Astrocyte of the hippocampus (primary cell): ENCODE measurements at regions not wholly inside any gene's neighbourhood (a gene's known extent, or its start where the extent isn't known, plus 50 kb on each side); places are given as distances from the start of the nearest gene placed in this dataset.
A peak's percentile ranks its signal among the peaks of the same experiment; 100 is the strongest.

ENCODE experiments used
- DNase-seq: peaks from one replicate; pipeline ENCODE4 v3.0.0; 2011; ENCODE audit warnings: low read depth, low spot score

DNA sequence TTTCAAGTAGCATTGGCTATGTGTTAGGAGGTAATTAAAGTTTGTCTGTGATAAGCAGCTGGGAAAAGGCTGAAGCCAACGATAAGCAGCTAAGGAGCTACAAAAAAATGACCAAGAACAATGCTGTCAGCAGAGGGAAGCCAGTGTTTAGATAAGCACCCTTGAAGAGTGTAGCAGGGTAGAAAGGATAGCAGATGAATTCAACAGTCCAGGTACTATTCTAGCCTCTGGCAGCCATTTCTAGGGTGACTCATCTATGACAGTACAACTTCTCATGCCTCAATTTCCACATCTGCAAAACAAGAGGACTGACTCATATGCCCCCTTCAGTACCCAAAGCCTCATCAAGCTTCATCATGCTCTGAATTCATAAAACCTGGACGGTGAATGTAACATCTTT, 617.6 kb upstream of the UBE2E2 start:
- DNase-seq: peak; percentile 71

DNA sequence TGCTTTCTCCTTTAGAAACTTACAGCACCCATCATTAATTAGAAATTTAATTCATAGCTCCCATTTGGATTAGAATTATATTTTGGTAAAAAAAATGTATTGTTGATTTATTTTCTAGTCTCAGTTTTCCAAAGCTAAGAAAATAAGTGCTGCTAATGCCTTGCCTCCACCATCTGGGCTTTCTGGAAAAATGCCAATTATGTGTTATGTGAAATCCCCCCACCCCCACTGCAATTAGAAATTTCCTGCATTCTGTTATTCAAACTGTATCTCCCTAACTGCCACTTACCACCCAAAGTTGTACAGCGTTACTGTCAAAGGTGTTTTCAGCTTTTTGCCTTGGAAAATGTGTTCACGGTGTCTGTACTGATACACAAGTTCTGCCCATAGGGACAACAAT, 617.2 kb upstream of the UBE2E2 start:
- peak; percentile 2 for DNase-seq

DNA sequence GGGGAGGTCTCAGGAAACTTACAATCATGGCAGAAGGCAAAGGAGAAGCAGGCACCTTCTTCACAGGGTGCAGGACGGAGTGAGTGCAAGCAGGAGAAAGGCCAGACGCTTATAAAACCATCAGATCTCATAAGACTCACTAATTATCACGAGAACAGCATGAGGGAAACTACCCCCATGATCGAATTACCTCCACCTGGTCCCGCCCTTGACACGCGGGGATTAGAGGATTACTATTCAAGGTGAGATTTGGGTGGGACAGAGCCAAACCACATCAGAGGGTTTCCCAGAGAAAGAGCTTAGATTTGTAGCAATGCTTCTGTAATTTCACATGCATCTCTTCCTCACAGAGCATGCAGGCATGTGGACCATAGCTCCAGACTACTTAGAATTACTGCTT, 615.7 kb upstream of the UBE2E2 start:
- DNase-seq: no peak

DNA sequence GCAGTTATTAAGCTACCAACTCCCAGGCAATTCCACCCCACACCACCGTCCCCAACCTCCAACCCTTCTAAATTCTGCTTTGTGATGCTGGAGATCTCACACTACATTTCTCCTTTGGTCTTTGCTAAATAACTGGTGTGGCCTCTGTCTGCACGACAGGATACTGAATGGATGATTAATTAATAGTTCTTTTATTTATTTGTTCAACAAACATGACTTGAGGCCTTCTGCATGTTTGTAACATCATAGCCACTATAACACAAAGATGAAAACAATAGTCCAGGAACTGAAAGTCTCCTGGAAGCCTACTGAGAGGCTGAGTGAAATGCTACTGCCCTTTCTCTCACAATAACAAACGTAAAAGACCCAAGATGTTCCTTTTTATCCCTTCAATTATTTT, 609.5 kb upstream of the UBE2E2 start:
- no peak for DNase-seq

DNA sequence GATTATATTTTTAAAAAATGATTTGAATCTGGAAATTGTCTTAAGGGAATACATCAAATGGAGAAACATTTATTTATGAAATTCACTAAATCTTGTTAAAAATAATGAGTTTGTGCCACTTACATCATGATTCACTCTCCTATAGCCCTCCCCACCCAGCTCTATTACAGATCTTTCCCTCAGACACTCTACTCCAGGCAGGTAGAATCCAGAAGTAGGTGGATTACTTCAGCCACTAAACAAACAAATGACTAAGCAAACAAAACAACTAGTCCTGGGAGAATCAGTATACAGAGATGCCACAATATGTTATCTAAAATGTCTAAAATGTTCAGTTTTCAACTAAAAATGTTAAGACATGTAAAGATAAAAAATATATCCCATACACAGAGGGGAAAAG, 608.1 kb upstream of the UBE2E2 start:
- no peak for DNase-seq

DNA sequence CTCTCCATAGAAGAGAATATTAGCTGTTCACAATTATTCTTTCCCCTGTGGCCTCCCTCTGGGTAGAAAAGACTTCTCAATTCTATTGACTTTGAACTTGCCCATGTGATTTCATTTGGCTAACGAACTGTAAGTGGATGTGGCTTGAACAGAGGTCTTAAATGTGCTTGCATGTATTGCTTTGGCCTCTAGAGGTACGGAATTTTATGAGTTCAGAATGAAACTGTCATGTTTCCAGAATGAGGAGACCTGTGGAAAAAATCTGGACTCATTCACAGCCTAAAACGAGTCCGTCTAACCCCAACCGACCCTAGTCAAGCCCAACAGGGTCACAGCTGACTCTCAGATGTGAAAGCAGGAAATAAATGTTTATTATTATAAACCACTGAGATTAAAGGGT, 596.7 kb upstream of the UBE2E2 start:
- no peak for DNase-seq

DNA sequence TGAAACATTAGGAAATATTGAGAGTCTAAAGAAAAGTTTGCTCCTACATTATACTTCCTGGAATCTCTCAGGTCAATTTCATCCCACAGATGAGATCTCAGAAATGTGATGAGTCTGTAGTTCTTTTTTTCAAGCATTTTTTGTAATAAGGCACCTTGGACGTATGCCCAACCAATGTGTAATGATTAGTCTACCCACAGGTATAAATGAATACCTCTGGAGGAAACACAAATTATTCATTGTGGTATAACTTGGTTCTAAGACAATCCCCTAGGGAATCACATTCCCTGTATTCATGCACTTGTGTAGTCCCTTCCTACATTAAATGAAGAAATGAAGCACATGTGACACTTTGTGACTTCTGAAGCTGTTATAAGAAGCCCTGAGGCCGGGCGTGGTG, 596.2 kb upstream of the UBE2E2 start:
- no peak for DNase-seq

DNA sequence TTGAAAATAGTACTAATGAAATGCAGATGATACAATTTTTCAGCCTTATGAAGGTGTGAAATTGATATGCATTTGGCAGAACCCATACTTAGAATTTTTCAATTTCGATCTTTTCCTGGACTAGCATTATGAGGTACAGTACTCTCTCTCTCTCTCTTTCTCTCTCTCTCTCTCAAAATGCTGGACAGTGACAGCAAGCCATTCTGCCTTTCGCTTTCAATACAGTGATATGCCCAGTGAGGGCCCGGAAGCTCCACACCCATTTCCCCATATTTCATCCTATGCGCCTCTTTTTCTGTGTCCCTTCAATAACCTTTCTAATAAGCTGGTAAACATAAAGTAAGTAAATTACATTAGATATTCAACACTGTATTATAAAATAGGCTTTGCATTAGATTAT, 595.0 kb upstream of the UBE2E2 start:
- DNase-seq: no peak

DNA sequence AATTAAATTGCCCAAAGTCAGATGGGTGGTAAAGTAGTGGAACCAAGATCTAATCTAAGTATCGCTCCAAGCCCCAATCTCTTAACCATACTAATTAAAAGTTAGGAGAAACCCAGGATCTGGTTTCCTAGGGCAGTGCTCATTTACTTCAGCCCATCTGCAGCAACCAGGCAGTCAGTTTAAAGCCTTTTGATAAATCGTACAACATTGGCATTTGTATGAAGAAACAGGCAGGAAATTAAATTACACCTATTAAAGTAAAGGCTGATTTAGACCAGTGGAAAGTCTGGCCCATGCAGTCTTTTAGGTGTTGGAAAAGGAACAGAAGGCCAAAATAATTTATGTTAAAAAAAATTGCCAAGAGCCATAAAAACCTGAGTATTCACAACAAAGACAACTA, 594.4 kb upstream of the UBE2E2 start:
- DNase-seq: no peak

DNA sequence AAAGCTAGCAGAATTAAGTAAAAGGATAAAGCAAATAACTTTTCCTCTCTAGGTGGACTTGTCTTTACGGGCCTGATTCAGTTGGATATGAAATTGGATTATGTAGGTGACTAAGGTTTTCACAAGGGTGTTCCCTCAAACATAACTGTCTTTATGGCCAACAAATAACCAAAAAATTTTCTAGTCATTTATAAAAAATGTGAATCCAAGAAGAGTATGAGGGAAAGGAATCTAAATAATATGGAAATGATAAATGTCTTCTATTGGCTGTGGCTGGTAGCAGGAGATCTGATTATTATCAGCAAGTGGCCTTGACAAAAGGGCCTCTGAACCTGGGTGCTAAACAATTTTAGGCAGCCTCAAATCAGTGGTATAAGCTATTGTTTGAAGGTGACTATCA, 594.0 kb upstream of the UBE2E2 start:
- DNase-seq: no peak

DNA sequence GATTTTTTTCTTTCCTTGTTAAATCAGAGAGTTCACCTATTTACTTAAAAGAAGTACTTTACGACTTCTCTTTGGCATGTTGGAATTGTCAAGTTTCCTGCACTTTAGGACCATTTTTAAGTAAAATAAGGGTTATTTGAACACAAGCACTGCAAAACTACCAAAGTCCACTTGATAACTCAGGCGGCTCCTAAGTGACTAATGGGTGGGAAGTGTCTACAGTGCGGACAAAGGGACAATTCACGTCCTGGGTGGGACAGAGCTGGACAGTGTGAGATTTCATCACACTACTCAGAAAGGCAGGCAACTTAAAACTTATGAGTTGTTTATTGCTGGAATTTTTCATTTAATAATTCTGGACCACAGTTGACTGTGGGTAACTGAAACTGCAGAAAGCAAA, 590.2 kb upstream of the UBE2E2 start:
- no peak for DNase-seq

DNA sequence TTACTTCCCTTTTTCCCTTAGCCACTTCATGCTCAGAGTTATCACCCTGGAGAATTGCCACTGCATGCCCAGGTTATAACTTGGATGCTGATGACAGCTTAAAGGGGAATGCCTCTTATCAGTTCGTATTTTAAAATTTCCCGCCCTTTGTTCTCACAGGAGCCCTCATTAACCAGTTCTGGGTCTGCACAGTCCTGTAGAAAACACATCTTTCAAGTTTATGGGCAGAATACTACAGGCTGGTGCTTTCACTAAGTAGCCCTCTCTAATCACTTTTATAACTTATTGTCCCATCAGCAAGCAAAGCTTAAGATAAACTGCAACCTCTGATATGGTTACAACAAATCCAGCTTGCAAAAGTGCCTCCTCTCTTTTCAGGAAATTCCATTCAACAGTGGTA, 587.3 kb upstream of the UBE2E2 start:
- no peak for DNase-seq

DNA sequence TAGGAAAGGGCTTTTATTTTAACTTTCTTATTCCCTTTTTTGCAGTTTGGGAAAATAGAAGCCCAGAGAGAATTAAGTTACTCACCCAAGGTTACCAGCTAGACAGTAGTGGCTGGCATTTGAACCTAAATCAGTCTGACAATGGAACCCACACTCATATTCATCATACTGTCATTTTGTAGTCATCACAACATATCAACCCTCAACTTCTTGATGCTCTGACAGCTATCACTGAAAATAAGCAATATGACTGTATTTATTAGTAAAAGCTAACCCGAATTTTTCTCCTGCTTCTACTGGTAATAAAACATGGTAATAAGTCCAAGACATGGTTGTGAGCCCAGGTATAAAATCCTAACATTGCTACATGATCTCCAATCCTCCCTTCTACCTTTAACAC, 585.8 kb upstream of the UBE2E2 start:
- no peak for DNase-seq

DNA sequence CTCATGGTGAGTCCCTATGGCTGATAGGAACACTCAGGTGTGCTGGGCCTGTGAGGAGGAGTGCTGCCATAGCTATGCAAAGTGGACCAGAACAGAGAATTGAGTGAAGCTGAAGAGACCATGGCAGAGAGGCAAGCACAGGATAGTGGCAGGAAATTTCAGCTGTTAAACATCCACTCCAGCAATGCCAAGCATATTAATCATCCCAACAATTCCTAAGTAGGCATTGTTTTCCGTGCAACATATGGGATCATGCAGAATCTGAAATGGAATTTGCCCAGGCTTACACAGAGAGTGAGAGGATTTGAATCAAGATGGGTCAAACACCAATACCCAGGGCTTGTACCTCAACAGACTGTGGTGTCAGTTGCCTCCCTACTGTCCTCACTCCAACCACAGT, 582.6 kb upstream of the UBE2E2 start:
- no peak for DNase-seq

DNA sequence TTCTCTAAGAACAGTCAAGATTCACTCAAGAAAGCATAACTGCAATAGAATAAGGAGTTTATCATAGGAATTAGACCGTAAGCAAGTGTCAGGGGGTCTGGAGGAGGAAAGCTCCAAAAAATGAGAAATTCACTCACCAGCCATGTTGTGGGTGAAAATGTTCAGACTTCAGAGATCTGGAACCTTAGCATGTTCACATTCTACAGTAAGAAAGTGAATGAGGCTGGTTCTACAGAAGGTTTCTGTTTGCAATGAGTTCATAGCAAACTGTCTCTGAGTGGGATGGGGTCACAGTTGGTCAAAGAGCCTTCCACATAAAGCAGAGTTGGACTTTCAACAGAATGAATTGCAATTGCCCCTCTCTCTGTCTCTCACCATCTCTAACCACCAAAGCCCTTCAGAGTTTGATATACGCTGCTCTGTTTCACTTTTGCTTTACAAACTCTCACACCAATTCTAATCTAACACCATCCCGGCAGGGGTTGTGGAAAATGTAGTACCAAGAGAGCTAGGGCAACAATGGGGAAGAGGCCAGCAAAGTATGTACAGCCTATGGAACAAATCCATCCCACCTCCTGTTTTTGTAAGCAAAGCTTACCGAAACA, 581.8 kb upstream of the UBE2E2 start:
- DNase-seq: no peak

DNA sequence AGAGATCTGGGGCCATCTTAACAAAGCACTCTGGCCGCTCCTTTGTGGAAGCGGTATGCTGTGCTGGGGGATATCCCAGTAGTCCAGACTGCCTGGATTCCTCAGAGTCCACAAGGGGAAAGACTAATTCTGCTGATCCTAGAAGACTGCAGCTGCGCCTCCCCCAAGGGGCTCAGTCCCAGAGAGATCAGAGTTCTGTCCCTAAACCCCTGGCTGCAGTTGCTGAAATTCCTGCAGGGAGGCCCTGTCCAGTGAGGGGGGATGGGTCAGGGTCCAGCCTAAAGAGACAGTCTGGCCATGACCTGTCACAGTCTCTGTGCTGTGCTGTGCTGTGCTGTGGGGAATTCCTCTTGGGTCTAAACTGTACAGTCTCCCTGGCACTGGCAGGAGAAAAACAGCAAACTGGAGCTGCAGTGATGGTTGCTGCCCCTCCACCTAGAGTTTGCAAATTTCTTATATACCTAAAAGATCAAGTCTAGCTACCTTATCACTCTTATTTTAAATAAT, 575.1 kb upstream of the UBE2E2 start:
- DNase-seq: no peak

DNA sequence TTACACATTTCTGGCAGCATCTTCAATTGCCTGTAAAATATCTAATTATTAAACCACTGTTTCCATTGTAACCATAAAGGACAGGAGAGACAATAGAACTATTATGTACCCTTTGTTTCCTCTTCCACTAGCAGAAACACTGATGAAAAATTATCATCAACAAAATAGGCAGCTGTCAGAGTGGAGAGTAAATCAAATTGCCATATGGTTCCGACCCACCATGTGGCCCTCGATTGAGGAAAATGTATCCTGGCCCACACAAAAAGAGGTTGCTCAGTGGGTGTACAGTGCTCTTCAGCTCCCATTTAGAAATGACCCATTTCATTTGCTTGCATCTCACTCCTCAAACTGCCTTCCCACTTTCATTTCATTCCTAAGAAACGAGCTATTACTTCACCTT, 570.6 kb upstream of the UBE2E2 start:
- DNase-seq: no peak

DNA sequence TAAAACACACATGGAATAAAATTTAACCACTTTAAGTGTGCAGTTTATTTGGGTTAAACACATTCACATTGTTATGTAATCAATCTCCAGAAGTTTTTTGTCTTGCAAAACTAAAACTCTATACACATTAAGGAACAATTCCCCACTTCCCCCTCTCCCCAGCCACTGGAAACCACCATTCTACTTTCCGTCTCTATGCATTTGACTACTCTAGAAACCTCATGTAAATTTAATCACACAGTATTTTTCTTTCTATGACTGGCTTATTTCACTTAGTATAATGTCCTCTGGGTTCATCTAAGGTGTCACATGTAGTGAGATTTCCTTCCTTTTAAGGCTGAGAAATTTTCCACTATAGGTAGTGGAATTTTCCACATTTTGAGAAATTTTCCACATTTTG, 568.7 kb upstream of the UBE2E2 start:
- DNase-seq: no peak

DNA sequence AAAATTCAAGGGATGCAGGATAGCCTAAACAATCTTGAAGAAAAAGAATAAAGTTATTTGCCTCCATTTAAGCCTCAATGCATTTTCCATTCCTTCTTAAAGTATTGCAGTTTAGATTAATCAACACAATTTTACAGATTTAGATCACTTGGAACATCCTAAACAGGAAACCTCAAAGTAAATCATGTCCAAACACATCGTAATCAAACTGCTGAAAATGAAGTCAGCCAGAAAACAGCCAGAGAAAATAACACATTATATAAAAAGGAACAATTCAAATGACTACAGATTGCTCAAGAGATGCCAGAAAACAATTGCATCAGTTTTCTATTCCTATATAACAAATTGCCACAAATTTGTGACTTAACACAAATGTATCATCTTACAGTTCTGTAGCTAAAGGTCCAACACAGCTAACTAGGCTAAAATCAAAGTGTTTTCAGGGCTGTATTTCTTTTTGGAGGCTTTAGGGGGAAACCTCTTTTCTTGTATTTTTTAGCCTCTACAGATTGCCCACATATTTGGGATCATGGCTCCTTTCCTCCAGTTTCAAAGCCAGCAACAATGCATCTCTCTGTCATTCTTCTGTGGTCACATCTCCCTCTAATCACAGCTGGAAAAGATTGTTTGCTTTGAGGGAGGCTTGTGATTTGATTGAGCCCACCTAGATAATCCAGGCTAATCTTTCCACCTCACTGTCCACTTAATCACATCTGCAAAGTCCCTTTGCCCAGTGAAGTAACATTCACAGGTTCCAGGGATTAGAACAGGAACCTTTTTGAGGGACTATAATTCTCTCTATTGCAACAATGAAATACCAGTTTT, 543.3 kb upstream of the UBE2E2 start:
- DNase-seq: no peak

DNA sequence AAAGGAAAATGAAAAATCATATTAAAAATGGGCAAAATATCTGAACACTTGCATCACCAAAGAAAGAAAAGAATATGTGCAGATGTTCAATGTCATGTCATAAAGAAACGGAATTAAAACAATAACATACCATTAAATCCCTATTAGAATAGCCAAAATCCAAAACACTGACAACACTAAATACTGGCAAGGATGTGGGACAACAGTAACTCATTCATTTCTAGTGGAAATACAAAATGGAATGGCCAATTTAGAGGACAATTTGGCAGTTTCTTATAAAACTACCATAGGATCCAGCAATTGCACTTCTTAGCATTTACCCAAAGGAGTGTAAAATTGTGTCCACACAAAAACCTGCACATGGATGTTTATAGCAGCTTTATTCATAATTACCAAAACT, 542.5 kb upstream of the UBE2E2 start:
- DNase-seq: no peak

DNA sequence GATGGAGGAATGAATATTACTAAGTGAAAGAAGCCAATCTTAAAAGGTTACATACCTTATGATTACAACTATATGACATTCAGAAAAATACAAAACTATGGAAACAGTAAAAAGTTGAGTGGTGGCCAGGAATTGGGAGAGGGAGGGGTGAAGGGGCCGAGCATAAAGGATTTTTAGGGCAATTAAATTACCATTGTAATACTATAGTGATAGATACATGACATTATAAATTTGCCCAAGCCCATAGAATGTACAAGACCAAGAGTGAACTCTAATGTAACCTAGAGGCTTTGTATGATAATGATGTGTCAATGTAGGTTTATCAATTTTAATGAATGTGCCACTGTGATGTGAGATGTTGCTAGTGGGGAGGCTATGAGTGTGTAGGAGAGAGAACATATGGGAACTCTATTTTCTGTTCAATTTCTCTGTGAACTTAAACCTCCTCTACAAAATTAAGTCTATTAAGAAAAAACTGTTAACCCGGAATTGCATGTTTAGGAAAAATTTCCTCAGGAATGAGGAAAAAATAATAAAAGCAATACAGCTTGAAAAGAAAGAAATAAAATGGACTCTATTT, 541.9 kb upstream of the UBE2E2 start:
- DNase-seq: no peak

DNA sequence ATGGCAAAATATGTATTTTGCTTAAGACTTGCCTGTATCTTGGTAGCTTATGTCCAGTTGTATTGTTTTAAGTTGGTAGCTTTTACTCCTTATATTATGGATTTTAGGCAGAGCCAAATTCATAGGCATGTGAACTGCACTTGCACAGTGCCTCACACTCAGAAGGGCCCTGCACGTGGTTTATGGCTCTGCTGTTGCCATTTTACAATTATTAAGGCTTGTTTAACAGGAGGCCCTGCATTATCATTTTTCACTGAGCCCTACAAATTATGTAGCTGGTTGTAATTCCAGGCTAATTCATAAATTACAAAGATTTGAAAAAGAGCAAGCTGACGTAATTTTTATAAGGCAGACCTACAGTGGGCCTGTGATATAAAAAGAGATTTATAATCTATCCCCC, 537.6 kb upstream of the UBE2E2 start:
- DNase-seq: no peak

DNA sequence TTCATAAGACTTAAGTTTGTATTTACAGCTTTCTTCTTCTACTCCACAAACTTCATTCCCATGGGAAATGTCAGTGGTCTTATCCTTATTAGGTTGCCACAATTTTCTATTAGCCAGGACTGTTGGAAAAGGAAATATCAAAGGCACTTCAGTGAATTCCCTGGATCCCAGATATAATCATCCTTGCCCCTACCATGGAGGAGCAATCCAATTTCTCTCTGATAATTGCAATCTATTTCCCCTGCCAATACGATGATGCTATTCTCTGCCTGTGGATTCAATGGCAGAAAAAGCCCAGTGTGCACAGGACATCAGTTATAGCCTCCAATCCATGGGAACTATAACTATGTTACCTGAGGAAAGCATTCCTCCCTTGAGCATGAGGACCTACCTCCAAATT, 536.4 kb upstream of the UBE2E2 start:
- DNase-seq: no peak
